OCI-LY1 (cell line): ENCODE measurements at regions not wholly inside any gene's neighbourhood (a gene's known extent, or its start where the extent isn't known, plus 50 kb on each side); places are given as distances from the start of the nearest gene placed in this dataset.

Source experiments
- H2AFZ ChIP-seq: fragments of 200-600 bp; sonication (generic), shearing (Covaris generic); 2 replicates; pipeline ENCODE4 v1.6.0; 2014; ENCODE audit warnings: antibody characterized with exemption, mild to moderate bottlenecking, low read length
- H3F3A ChIP-seq: fragments of 200-600 bp; sonication (generic), shearing (Covaris generic); 2 replicates; pipeline ENCODE4 v1.6.0; 2014; ENCODE audit warnings: mild to moderate bottlenecking, antibody characterized with exemption, low read length, moderate library complexity; ENCODE audit not compliant: insufficient read depth
- H3K27ac ChIP-seq: fragments of 200-600 bp; sonication (generic); 2 replicates; pipeline ENCODE4 v1.5.1; 2014; ENCODE audit warnings: low read length, mixed run types, mild to moderate bottlenecking, low read depth; ENCODE audit not compliant: poor library complexity, severe bottlenecking
- H3K27me3 ChIP-seq: fragments of 200-600 bp; sonication (generic); 2 replicates; pipeline ENCODE4 v1.6.0; 2014; ENCODE audit warnings: antibody characterized with exemption, mild to moderate bottlenecking, low read length, moderate library complexity; ENCODE audit not compliant: insufficient read depth
- H3K36me3 ChIP-seq: fragments of 200-600 bp; sonication (generic); 2 replicates; pipeline ENCODE4 v1.6.1; 2014; ENCODE audit warnings: mild to moderate bottlenecking, antibody characterized with exemption, low read length, moderate library complexity, mixed read lengths; ENCODE audit not compliant: insufficient read depth
- H3K4me1 ChIP-seq: fragments of 200-600 bp; sonication (generic); 2 replicates; pipeline ENCODE4 v1.5.1; 2014; ENCODE audit warnings: mild to moderate bottlenecking, low read length, moderate library complexity; ENCODE audit not compliant: insufficient read depth, severe bottlenecking
- H3K4me2 ChIP-seq: fragments of 200-600 bp; sonication (generic), shearing (Covaris generic); 2 replicates; pipeline ENCODE4 v1.6.1; 2014; ENCODE audit warnings: low read length
- H3K4me3 ChIP-seq: fragments of 200-600 bp; sonication (generic); 2 replicates; pipeline ENCODE4 v1.5.1; 2014; ENCODE audit warnings: low read length, low read depth, mild to moderate bottlenecking, mixed read lengths; ENCODE audit not compliant: poor library complexity, severe bottlenecking
- H3K79me2 ChIP-seq: fragments of 200-600 bp; shearing (Covaris generic); 2 replicates; pipeline ENCODE4 v1.6.1; 2016; ENCODE audit warnings: mixed run types, low read length, mixed read lengths; ENCODE audit not compliant: insufficient read depth
- H3K9ac ChIP-seq: fragments of 200-600 bp; sonication (generic), shearing (Covaris generic); 2 replicates; pipeline ENCODE4 v1.6.1; 2014; ENCODE audit warnings: mild to moderate bottlenecking, low read length, mixed read lengths
- H3K9me2 ChIP-seq: fragments of 200-600 bp; sonication (generic), shearing (Covaris generic); 2 replicates; pipeline ENCODE4 v1.6.1; 2014; ENCODE audit warnings: low read depth, mild to moderate bottlenecking, low read length, mixed read lengths
- H3K9me3 ChIP-seq: fragments of 200-600 bp; shearing (Covaris generic); 2 replicates; pipeline ENCODE4 v1.6.1; 2014; ENCODE audit warnings: low read length, mixed read lengths
- H4K20me1 ChIP-seq: fragments of 200-600 bp; sonication (generic), shearing (Covaris generic); 2 replicates; pipeline ENCODE4 v1.6.0; 2016; ENCODE audit warnings: mild to moderate bottlenecking, low read length; ENCODE audit not compliant: insufficient read depth
- EZH2 ChIP-seq: fragments of 200-600 bp; sonication (generic), shearing (Covaris generic); IDR thresholded peaks from 2 replicates; pipeline ENCODE4 v1.8.0; 2017; ENCODE audit warnings: borderline replicate concordance, mixed run types, mild to moderate bottlenecking, antibody characterized with exemption, low read length, moderate library complexity, mixed read lengths
- TF ChIP-seq, protein P1 (sequence below): fragments of 200-600 bp; sonication (generic), shearing (Covaris generic); IDR thresholded peaks from 2 replicates; pipeline ENCODE4 v1.5.1; 2017; ENCODE audit warnings: mild to moderate bottlenecking, antibody characterized with exemption, low read length, moderate library complexity, mixed read lengths

- no peak for TF ChIP-seq EZH2
- TF ChIP-seq, protein P1, sequence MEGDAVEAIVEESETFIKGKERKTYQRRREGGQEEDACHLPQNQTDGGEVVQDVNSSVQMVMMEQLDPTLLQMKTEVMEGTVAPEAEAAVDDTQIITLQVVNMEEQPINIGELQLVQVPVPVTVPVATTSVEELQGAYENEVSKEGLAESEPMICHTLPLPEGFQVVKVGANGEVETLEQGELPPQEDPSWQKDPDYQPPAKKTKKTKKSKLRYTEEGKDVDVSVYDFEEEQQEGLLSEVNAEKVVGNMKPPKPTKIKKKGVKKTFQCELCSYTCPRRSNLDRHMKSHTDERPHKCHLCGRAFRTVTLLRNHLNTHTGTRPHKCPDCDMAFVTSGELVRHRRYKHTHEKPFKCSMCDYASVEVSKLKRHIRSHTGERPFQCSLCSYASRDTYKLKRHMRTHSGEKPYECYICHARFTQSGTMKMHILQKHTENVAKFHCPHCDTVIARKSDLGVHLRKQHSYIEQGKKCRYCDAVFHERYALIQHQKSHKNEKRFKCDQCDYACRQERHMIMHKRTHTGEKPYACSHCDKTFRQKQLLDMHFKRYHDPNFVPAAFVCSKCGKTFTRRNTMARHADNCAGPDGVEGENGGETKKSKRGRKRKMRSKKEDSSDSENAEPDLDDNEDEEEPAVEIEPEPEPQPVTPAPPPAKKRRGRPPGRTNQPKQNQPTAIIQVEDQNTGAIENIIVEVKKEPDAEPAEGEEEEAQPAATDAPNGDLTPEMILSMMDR, result no peak
- Histone ChIP-seq H3K36me3 (no peaks in the 10 kb centered on the region), H3K9ac (no peak overlapping the region)
Observed at GRCh38 chr3:176574786-176575185, 622.5 kb downstream of the TBL1XR1 start.

GRCh38 chr3:176571926-176572325 is 625.4 kb downstream of the TBL1XR1 start:
- Histone ChIP-seq H3K4me1 (no peaks in the 10 kb centered on the region), H2AFZ (no peak overlapping the region), H3K4me3 (no peak overlapping the region), H3K27ac (no peak overlapping the region), H3K4me2 (no peak overlapping the region), H3K27me3 (no peaks in the 10 kb centered on the region), H3F3A (no peaks in the 10 kb centered on the region), H4K20me1 (no peaks in the 10 kb centered on the region), H3K79me2 (no peaks in the 10 kb centered on the region), H3K9ac (no peak overlapping the region), H3K9me3 (no peaks in the 10 kb centered on the region), H3K9me2 (no peaks in the 10 kb centered on the region), H3K36me3 (no peaks in the 10 kb centered on the region)
- TF ChIP-seq, protein P1, result no peak
- TF ChIP-seq EZH2, result no peak

More at GRCh38 chr3:176574786-176575185, 622.5 kb downstream of the TBL1XR1 start:
- Histone ChIP-seq H3K9me3 (no peaks in the 10 kb centered on the region), H3K27ac (no peak overlapping the region), H3K79me2 (no peaks in the 10 kb centered on the region), H3K4me1 (no peaks in the 10 kb centered on the region), H4K20me1 (no peaks in the 10 kb centered on the region), H3F3A (no peaks in the 10 kb centered on the region), H2AFZ (no peak overlapping the region), H3K4me3 (no peak overlapping the region), H3K4me2 (no peak overlapping the region), H3K9me2 (no peaks in the 10 kb centered on the region), H3K27me3 (no peaks in the 10 kb centered on the region)

DNA sequence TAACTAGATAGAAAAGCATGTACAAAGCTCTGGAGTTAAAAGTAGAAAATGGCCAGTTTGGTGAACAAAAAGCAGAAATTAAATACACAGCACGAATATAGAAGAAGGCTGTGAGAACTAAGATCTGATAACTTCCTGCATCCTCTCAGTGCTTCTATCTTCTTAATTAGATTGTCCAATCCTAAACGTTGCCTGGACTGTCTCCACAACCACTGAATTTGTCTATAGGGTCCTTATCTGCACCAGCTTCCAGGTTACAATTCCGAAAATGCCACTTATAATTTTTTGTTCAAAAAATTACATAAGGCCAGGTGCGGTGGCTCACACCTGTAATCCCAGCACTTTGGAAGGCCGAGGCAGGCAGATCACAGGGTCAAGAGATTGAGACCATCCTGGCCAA is 626.3 kb downstream of the TBL1XR1 start:
- Histone ChIP-seq H3K9ac (no peak overlapping the region), H3K9me3 (no peaks in the 10 kb centered on the region), H4K20me1 (no peaks in the 10 kb centered on the region), H3K36me3 (no peaks in the 10 kb centered on the region), H3K79me2 (no peaks in the 10 kb centered on the region), H3K9me2 (no peaks in the 10 kb centered on the region), H3K27me3 (no peaks in the 10 kb centered on the region), H3K27ac (no peak overlapping the region), H3K4me2 (no peak overlapping the region), H2AFZ (no peak overlapping the region), H3K4me1 (no peaks in the 10 kb centered on the region), H3K4me3 (no peak overlapping the region), H3F3A (no peaks in the 10 kb centered on the region)
- TF ChIP-seq, protein P1, result no peak
- no peak for TF ChIP-seq EZH2
